ENCODE measurements at regions not wholly inside any gene's neighbourhood (a gene's known extent, or its start where the extent isn't known, plus 50 kb on each side); places are given as distances from the start of the nearest gene placed in this dataset.

DNA sequence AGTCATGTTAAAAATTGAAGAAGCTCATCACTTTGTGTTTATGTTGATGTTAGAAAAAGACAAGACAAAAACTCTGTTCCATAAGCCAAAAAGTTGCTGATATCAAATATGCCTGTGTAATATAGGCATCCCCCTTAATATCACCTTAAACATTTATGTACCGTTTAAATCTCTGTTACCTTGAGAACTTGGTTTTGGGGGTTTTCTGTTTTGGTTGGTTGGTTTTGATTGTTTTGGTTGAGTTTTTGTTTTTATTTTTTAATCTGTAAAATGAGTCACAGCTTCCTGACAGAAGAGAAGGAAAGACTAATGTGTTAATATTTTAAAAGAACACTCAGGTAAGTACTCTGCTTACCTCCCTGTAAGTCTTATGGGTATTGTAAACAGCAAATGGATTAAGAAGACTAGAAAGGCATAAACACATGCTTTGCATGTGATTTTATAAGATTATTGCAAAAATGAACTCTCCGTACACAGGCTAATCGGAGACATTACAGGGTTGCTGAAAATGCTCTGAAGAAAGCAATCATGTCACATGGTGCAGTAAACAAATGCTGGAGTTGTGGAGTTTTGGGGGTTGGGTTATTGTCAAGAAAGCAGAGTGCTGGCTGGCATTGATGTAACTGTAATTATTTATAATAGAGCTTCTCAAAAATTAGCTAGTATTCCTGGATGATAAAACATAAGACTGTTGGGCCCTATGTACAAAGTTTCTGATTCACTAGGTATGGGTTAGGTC is 69.5 kb upstream of the MBNL1 start:
- no peak for DNase-seq (ENCODE audit: extremely low spot score)
- TF ChIP-seq L3MBTL2 (conservative IDR thresholded peaks at IDR 0.05) (no peak), FOXM1 (IDR thresholded peaks at IDR 0.05; ENCODE audit: borderline replicate concordance) (no peak)

DNA sequence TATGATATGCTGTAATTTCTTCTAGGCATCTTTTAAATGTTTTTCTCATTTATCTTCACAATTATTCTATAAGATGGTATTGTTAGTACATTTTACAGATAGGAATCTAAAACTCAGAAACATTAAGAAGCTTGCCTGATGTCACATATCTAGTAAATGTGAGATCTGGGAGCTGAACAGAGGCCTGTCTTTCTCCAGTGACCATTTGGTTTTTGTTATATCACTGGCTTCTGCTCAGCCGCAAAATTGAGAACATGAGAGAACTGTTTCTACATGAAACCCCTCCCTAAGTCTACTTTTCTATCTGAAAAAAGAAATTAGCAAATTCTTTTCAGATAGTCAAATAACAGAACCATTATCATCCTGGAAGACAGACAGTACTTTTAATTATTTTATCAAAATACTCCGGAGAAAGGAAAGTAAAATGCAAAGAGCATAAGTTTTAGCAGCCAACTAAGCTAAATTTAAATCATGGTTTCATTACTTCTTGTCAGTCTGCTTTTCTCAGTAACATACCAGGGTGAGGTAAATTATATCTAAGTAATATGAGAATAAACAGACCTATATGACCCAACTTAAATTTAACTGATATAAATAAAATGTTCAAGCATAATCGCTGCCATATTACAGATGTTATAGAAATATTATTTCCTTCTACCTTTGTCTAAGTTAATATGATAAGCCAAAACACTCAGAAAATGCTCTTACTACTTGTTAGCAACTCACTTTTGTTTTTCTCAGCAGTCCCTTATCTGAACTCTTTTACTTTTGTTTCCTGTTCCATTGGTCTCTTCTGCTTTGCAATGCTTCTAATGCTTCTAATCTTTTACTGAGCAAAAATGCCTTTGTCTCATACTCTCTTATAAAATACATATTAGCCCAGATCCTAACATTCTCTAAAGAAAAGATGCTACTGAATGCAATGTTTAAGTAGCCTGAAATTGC is 68.0 kb upstream of the MBNL1 start:
- TF ChIP-seq FOXK2 (IDR thresholded peaks at IDR 0.05), result no peak
- TF ChIP-seq FOXA1 (IDR thresholded peaks at IDR 0.05), result no peak
- no peak for TF ChIP-seq NFRKB (IDR thresholded peaks at IDR 0.05)
- no peak for TF ChIP-seq FOXM1 (IDR thresholded peaks at IDR 0.05; ENCODE audit: borderline replicate concordance)
- no peak for TF ChIP-seq ZNF384 (IDR thresholded peaks at IDR 0.05)
- ChIA-PET POLR2A (no interaction called here), CTCF (no interaction called here)
- DNase-seq (ENCODE audit: extremely low spot score), result no peak

More for the DNA sequence above, 69.5 kb upstream of the MBNL1 start:
- CTCF ChIA-PET, result no interaction called here
- POLR2A ChIA-PET, result no interaction called here

DNA sequence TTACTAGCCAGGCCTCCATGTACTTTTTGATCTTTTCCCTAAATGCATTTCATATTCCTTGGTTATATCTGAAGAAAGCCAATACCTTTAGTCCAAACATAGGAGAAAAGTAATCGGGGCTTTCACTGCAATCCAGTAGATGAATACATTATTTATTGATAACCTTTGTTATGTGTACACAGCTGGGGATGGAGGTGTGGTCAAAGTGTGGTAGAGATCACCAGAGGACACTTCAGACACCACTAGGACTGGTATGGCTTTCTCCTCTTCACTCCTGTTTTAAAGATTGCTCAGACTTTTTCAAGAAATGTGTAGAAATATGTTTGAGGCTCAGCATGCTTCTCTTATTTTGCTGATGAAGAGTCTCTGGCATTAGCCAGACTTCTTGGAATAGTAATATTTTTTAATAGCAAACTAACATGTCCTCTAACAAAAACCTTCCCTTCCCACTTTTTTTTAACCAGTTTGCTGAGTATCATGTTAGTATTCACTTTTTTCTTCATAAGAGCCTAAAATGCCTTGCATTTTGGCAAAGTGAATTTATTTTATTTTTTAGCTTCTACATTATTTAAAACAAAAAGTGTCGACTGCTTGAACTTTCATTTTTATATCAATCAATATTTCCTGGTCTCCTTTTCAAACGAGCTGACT is 65.6 kb upstream of the MBNL1 start:
- CTCF ChIA-PET, result no interaction called here
- DNase-seq (ENCODE audit: extremely low spot score), result no peak
- POLR2A ChIA-PET, result no interaction called here
- TF ChIP-seq FOXM1 (IDR thresholded peaks at IDR 0.05; ENCODE audit: borderline replicate concordance) (no peak), FOXK2 (IDR thresholded peaks at IDR 0.05) (no peak), LEF1 (IDR thresholded peaks at IDR 0.05; ENCODE audit: borderline replicate concordance) (no peak)

DNA sequence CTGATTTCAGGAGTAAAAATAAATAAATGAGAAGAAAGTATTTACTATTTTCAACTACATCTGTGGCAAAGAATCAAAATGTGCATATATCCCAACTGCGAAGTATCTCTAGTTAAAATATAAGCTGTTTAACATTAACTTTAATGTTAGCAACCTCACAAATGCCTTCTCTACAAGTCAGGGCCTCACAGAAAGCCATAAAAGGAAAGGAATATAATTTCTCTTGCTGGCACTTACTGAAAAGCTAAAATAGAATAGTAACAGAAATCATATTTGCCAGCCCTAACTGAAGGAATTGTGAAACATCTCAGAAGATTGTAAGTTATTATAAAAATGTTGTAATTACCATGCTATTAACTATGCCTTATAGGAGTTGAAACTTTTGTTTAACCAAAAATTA is 65.1 kb upstream of the MBNL1 start:
- CTCF ChIA-PET, result no interaction called here
- TF ChIP-seq FOXK2 (IDR thresholded peaks at IDR 0.05) (no peak), L3MBTL2 (conservative IDR thresholded peaks at IDR 0.05) (no peak), ARNT (IDR thresholded peaks at IDR 0.05) (no peak), ZNF384 (IDR thresholded peaks at IDR 0.05) (no peak)
- POLR2A ChIA-PET, result no interaction called here
- DNase-seq (ENCODE audit: extremely low spot score), result no peak

DNA sequence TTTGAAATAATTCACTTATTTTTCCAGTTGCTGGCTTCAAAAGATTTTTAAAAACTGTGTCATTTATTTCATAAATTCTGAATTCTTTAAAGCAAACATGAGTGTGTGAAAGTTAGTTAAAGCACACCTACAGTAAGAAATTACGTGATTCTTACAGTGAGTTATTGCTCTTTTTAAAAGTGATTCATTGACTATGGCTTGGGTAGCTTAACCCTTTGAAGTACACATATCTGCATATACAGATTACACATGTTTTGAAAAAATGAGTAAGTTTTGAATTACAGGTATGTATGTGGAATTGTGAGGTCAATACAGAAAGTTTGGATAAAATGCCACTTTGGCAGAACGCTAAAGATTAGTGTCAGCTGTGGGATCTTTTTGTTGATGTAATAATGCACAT is 64.5 kb upstream of the MBNL1 start:
- DNase-seq (ENCODE audit: extremely low spot score), result no peak
- ChIA-PET POLR2A (no interaction called here), CTCF (no interaction called here)
- no peak for TF ChIP-seq TARDBP (IDR thresholded peaks at IDR 0.05)
- TF ChIP-seq, protein P1, sequence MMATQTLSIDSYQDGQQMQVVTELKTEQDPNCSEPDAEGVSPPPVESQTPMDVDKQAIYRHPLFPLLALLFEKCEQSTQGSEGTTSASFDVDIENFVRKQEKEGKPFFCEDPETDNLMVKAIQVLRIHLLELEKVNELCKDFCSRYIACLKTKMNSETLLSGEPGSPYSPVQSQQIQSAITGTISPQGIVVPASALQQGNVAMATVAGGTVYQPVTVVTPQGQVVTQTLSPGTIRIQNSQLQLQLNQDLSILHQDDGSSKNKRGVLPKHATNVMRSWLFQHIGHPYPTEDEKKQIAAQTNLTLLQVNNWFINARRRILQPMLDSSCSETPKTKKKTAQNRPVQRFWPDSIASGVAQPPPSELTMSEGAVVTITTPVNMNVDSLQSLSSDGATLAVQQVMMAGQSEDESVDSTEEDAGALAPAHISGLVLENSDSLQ (IDR thresholded peaks at IDR 0.05), result 0 out of 2 replicates have a peak, but pooled peaks have one; percentile 9

DNA sequence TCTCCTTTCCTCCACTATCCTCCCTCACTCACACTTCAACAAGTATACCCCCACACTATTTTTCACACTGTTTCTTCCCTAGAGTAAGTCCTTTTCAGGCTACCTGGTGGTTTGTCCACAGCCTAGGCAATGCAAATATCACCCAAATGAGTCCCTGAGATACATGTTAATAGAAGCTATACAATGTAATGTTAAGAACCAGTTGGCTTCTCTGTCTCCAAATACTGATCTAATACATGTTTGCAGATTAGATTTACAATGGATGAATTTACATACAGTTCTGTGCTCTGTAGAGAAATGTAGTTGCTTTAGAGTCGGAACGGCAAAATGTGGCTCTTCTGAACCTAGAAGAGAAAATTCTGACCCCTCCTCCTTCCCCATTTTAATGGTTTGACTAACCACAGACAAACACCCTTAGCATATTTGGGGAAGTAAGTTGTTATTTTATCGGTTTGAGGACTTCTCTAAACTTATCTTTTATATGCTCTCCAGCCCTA is 63.6 kb upstream of the MBNL1 start:
- TF ChIP-seq CTBP1 (IDR thresholded peaks at IDR 0.05; ENCODE audit: borderline replicate concordance) (no peak), FOXK2 (IDR thresholded peaks at IDR 0.05) (no peak), BHLHE40 (IDR thresholded peaks at IDR 0.05; ENCODE audit: borderline replicate concordance) (no peak), NFRKB (IDR thresholded peaks at IDR 0.05) (no peak), L3MBTL2 (conservative IDR thresholded peaks at IDR 0.05) (no peak), ZNF384 (IDR thresholded peaks at IDR 0.05) (no peak)
- POLR2A ChIA-PET, result no interaction called here
- CTCF ChIA-PET, result no interaction called here
- DNase-seq (ENCODE audit: extremely low spot score), result no peak

DNA sequence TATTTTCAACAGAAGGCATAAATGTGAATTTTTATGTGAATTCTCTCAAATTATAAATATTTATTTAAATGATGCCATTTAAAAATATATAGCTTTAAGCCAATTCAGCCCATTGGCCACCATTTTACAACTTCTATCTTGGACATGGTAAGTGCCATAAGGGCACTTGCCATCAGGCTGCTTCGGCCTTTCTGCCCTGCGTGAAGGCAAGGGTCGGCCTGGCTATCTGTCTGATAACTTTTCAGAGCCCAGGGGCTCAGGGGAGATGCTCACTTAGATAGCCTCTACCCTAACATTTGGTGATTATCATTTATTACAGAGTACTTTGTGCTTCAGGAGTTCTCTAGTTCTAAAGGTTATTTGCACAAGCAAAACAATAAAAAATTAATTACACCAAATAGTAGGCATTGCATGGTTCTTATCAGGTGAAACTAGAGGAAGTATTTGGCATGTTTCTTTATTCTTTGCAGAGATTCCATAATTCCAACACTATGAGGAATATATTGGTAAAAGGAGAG is 62.4 kb upstream of the MBNL1 start:
- CTCF ChIA-PET, result no interaction called here
- POLR2A ChIA-PET, result no interaction called here
- no peak for DNase-seq (ENCODE audit: extremely low spot score)
- TF ChIP-seq, protein P1 (IDR thresholded peaks at IDR 0.05), result no peak
- TF ChIP-seq ARNT (IDR thresholded peaks at IDR 0.05), result no peak
- no peak for TF ChIP-seq NFRKB (IDR thresholded peaks at IDR 0.05)
- no peak for TF ChIP-seq ZNF384 (IDR thresholded peaks at IDR 0.05)
- no peak for TF ChIP-seq FOXM1 (IDR thresholded peaks at IDR 0.05; ENCODE audit: borderline replicate concordance)
- no peak for TF ChIP-seq TARDBP (IDR thresholded peaks at IDR 0.05)
- TF ChIP-seq BHLHE40 (IDR thresholded peaks at IDR 0.05; ENCODE audit: borderline replicate concordance), result no peak
- no peak for TF ChIP-seq FOXA1 (IDR thresholded peaks at IDR 0.05)
- no peak for TF ChIP-seq LEF1 (IDR thresholded peaks at IDR 0.05; ENCODE audit: borderline replicate concordance)

DNA sequence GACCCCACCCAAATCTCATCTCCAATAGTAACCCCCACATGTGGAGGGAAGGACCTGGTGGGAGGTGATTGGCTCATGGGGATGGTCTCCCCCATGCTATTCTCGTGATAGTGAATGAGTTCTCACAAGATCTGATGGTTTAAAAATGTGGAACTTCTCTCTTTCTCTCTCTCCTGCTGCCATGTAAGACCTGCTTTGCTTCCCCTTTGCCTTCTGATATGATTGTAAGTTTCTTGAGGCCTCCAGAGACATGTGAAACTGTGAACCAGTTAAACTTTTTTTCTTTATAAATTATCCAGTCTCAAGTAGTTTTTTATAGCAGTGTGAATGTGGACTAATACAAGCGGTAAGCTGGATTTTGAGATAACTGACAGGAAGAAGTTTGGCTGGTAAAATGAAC is 60.3 kb upstream of the MBNL1 start:
- POLR2A ChIA-PET, result no interaction called here
- no peak for DNase-seq (ENCODE audit: extremely low spot score)
- CTCF ChIA-PET, result no interaction called here
- TF ChIP-seq ELF4 (IDR thresholded peaks at IDR 0.05) (no peak), BHLHE40 (IDR thresholded peaks at IDR 0.05; ENCODE audit: borderline replicate concordance) (no peak), LEF1 (IDR thresholded peaks at IDR 0.05; ENCODE audit: borderline replicate concordance) (no peak), FOXA1 (IDR thresholded peaks at IDR 0.05) (no peak), TARDBP (IDR thresholded peaks at IDR 0.05) (no peak), SP1 (IDR thresholded peaks at IDR 0.05) (no peak)

Data from HEK293T (cell line).